ENCODE measurements at regions not wholly inside any gene's neighbourhood (a gene's known extent, or its start where the extent isn't known, plus 50 kb on each side); places are given as distances from the start of the nearest gene placed in this dataset.

DNA sequence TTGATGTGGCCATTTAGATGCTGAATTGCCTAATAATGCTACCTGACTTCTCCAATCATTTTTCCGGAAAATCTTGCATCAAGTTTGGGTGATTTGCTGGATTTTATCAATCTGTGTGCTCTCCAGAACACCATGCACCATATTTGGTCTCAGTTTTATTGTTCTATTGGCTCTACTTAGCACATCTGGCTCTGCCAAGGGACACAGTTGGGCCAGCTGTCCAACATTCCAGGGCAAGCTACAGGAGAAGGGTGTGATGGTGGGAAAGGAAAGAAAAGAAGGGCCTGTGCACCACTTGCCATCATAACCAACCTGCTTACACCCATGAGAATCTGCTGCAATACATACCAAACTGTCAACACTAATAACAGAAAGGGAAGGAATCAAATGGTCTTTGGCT, 90.2 kb upstream of the NFIA start:
- H3K4me3 ChIP-seq, result no peak overlapping the region
- H3K9me3 ChIP-seq (ENCODE audit: low read depth), result no peaks in the 10 kb centered on the region
- TF ChIP-seq, protein P1, sequence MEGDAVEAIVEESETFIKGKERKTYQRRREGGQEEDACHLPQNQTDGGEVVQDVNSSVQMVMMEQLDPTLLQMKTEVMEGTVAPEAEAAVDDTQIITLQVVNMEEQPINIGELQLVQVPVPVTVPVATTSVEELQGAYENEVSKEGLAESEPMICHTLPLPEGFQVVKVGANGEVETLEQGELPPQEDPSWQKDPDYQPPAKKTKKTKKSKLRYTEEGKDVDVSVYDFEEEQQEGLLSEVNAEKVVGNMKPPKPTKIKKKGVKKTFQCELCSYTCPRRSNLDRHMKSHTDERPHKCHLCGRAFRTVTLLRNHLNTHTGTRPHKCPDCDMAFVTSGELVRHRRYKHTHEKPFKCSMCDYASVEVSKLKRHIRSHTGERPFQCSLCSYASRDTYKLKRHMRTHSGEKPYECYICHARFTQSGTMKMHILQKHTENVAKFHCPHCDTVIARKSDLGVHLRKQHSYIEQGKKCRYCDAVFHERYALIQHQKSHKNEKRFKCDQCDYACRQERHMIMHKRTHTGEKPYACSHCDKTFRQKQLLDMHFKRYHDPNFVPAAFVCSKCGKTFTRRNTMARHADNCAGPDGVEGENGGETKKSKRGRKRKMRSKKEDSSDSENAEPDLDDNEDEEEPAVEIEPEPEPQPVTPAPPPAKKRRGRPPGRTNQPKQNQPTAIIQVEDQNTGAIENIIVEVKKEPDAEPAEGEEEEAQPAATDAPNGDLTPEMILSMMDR (IDR thresholded peaks at IDR 0.05; ENCODE audit: low read depth, low read length), result no peak
- H3K27me3 ChIP-seq, result no peaks in the 10 kb centered on the region
- no peak overlapping the region for H3K27ac ChIP-seq
- no peaks in the 10 kb centered on the region for H3K36me3 ChIP-seq
- no peak for DNase-seq (ENCODE audit: low read depth in 1 of 2, low spot score in 1 of 2)
- H3K4me1 ChIP-seq (ENCODE audit: low read depth), result no peaks in the 10 kb centered on the region

DNA sequence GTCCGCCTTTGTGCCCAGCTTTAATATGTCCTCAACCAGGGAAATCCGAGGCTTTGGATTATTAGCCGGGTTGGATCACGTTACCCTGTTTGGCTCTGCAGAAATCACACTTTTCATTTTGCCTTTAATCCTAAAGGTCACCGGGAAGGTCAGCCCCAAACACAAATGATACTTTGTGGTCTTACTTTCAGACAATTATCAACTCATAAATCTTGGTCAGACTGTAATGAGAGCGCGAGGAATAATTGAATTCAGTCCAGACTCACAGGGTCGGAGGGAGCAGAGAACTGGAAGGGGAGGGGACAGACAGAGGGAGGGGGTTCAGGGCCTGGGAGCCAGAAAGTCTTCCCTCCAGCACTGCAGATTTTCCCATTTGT, 91.7 kb upstream of the NFIA start:
- H3K4me1 ChIP-seq (ENCODE audit: low read depth), result no peaks in the 10 kb centered on the region
- H3K9me3 ChIP-seq (ENCODE audit: low read depth), result no peaks in the 10 kb centered on the region
- no peak overlapping the region for H3K27ac ChIP-seq
- no peaks in the 10 kb centered on the region for H3K27me3 ChIP-seq
- H3K4me3 ChIP-seq, result no peak overlapping the region
- TF ChIP-seq, protein P1 (IDR thresholded peaks at IDR 0.05; ENCODE audit: low read depth, low read length), result no peak
- no peak for DNase-seq (ENCODE audit: low read depth in 1 of 2, low spot score in 1 of 2)
- no peaks in the 10 kb centered on the region for H3K36me3 ChIP-seq

DNA sequence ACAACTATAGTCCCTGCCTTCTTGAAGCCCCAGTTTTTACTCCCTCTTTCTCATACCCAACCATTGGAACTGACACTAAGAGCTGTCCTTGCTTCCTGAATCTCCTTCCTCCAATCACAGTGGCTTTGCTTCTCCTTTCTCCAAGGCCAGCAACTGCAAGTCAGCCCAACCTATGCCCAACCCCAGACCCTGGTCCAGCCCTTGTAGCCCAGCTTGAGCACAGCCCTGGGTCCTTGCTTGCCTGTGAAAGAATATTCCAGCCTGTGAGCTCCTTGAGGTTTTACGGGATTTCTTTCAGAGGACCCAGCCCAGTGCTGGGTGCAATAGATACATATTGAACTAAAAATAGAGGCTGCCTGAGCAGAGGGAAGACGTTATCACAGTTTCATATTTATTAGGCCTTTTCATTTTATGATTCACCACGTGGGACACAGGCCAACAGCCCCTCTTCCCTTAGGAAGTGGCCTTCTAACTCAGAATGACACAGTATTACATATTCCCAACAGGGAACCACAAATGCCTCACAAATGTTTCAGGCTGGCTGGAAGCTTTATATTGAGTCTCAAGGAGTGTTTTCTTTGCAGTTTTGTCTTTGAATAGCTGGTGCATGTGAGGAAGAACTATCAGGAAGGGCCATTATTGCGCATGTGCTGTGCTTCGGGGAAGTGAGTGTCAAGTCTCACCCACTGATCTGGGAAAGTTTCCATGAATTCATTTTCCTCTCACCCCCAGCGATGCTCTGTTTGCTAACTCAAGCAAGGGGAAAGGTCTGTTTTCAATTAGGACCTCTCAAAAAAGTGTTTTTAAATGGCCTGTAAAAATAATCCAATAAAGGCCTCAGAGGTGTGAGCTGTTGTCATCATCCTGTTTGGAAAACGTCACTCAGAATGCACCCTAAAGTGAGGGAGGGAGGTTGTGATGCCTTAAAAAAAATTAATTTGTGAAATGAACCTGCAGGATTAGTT, 92.3 kb upstream of the NFIA start:
- no peaks in the 10 kb centered on the region for H3K4me1 ChIP-seq (ENCODE audit: low read depth)
- peak in 1 of 2 donors; percentile 90 for DNase-seq (ENCODE audit: low read depth in 1 of 2, low spot score in 1 of 2)
- H3K9me3 ChIP-seq (ENCODE audit: low read depth), result no peaks in the 10 kb centered on the region
- H3K27ac ChIP-seq, result no peak overlapping the region
- TF ChIP-seq, protein P1 (IDR thresholded peaks at IDR 0.05; ENCODE audit: low read depth, low read length), result no peak
- no peak overlapping the region for H3K4me3 ChIP-seq
- no peaks in the 10 kb centered on the region for H3K27me3 ChIP-seq
- no peaks in the 10 kb centered on the region for H3K36me3 ChIP-seq

DNA sequence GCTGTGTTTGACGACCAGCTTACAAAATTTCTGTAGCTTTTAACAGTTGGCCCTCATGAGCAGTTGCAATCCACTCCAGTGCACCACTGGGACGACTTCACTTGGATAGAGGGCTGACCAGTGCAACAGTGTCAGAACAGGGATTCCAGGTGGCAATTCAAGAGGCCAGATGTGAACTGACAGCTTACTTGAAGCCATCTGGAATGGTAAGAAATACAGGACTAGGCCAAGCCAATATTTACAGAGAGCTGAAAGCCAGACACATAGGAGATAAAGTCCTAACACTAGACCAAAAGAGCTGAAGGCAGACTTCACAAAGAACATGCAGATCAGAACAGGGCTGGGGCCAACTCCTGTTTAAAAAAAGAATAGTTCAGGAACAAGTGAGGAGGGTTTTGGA, 93.5 kb upstream of the NFIA start:
- no peak overlapping the region for H3K27ac ChIP-seq
- H3K4me3 ChIP-seq, result no peak overlapping the region
- no peaks in the 10 kb centered on the region for H3K36me3 ChIP-seq
- no peaks in the 10 kb centered on the region for H3K9me3 ChIP-seq (ENCODE audit: low read depth)
- peak in 1 of 2 donors; percentile 23 for DNase-seq (ENCODE audit: low read depth in 1 of 2, low spot score in 1 of 2)
- no peaks in the 10 kb centered on the region for H3K4me1 ChIP-seq (ENCODE audit: low read depth)
- TF ChIP-seq, protein P1 (IDR thresholded peaks at IDR 0.05; ENCODE audit: low read depth, low read length), result no peak
- H3K27me3 ChIP-seq, result no peaks in the 10 kb centered on the region

DNA sequence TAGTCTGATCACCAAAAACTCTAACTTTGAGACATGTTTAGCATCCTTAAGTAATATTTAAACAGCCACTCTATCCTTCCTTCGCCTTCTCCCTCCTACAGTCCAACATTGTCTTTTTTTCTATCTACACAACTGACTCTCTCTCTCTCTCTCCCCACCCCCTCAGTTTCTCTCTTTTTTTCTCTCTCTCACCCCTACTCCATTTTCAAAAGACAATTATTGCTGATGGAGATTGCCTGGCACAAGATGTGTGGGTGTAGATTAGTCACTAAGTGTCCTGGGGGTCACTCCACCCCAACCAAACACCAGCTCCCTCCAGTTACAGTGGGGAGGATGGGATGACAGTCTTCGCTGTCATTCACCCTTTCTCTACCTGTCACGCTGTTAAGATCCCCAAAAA, 94.5 kb upstream of the NFIA start:
- H3K4me1 ChIP-seq (ENCODE audit: low read depth), result no peaks in the 10 kb centered on the region
- no peak for DNase-seq (ENCODE audit: low read depth in 1 of 2, low spot score in 1 of 2)
- no peaks in the 10 kb centered on the region for H3K9me3 ChIP-seq (ENCODE audit: low read depth)
- H3K27me3 ChIP-seq, result no peaks in the 10 kb centered on the region
- H3K36me3 ChIP-seq, result no peaks in the 10 kb centered on the region
- H3K27ac ChIP-seq, result no peak overlapping the region
- no peak overlapping the region for H3K4me3 ChIP-seq
- TF ChIP-seq, protein P1 (IDR thresholded peaks at IDR 0.05; ENCODE audit: low read depth, low read length), result no peak
